Cardiac muscle cell (in vitro differentiated cells and primary cell): ENCODE measurements at regions not wholly inside any gene's neighbourhood (a gene's known extent, or its start where the extent isn't known, plus 50 kb on each side); places are given as distances from the start of the nearest gene placed in this dataset.

Experiments
- DNase-seq, 2 donors: peaks; one replicate each; pipeline versions ENCODE4 v3.0.0 to v3.0.0-alpha.2; 2010 to 2017; ENCODE audit warnings: low read depth in 1 of 2, low spot score in 1 of 2
- H3K27ac ChIP-seq: fragments of 200-600 bp; sonication (generic); 2 replicates; pipeline ENCODE4 v1.5.1; 2016
- H3K27me3 ChIP-seq: fragments of 200-600 bp; sonication (generic); 2 replicates; pipeline ENCODE4 v1.6.0; 2016; ENCODE audit warnings: control low read depth
- H3K36me3 ChIP-seq: fragments of 200-600 bp; sonication (generic); 2 replicates; pipeline ENCODE4 v1.5.1; 2016; ENCODE audit warnings: control low read depth
- H3K4me1 ChIP-seq: fragments of 200-600 bp; sonication (generic); 2 replicates; pipeline ENCODE4 v1.8.1; 2017; ENCODE audit warnings: low read depth, mild to moderate bottlenecking, mixed run types
- H3K4me3 ChIP-seq: fragments of 200-600 bp; sonication (generic); 2 replicates; pipeline ENCODE4 v1.5.1; 2016; ENCODE audit warnings: mild to moderate bottlenecking
- H3K9me3 ChIP-seq: fragments of 200-600 bp; sonication (generic); 2 replicates; pipeline ENCODE4 v1.5.1; 2017; ENCODE audit warnings: low read depth, mild to moderate bottlenecking, control low read depth
- TF ChIP-seq, protein P1 (sequence below): IDR thresholded peaks from 2 replicates; pipeline ENCODE4 v1.5.1; 2012; ENCODE audit warnings: low read depth, mild to moderate bottlenecking, low read length

GRCh38 chr6:145080651-145081050 is 654.7 kb downstream of the EPM2A start:
- DNase-seq = no peak

GRCh38 chr6:145081677-145082076 is 653.6 kb downstream of the EPM2A start:
- no peak for DNase-seq
- H3K4me3 ChIP-seq = no peak overlapping the region
- no peaks in the 10 kb centered on the region for H3K9me3 ChIP-seq
- TF ChIP-seq, protein P1, sequence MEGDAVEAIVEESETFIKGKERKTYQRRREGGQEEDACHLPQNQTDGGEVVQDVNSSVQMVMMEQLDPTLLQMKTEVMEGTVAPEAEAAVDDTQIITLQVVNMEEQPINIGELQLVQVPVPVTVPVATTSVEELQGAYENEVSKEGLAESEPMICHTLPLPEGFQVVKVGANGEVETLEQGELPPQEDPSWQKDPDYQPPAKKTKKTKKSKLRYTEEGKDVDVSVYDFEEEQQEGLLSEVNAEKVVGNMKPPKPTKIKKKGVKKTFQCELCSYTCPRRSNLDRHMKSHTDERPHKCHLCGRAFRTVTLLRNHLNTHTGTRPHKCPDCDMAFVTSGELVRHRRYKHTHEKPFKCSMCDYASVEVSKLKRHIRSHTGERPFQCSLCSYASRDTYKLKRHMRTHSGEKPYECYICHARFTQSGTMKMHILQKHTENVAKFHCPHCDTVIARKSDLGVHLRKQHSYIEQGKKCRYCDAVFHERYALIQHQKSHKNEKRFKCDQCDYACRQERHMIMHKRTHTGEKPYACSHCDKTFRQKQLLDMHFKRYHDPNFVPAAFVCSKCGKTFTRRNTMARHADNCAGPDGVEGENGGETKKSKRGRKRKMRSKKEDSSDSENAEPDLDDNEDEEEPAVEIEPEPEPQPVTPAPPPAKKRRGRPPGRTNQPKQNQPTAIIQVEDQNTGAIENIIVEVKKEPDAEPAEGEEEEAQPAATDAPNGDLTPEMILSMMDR = no peak
- H3K27ac ChIP-seq = no peak overlapping the region
- H3K36me3 ChIP-seq = no peaks in the 10 kb centered on the region
- no peaks in the 10 kb centered on the region for H3K4me1 ChIP-seq
- no peaks in the 10 kb centered on the region for H3K27me3 ChIP-seq

More at GRCh38 chr6:145080651-145081050, 654.7 kb downstream of the EPM2A start:
- no peaks in the 10 kb centered on the region for H3K4me1 ChIP-seq
- H3K27me3 ChIP-seq = no peaks in the 10 kb centered on the region
- no peak overlapping the region for H3K27ac ChIP-seq
- TF ChIP-seq, protein P1 = no peak
- H3K4me3 ChIP-seq = no peak overlapping the region
- no peaks in the 10 kb centered on the region for H3K36me3 ChIP-seq
- H3K9me3 ChIP-seq = no peaks in the 10 kb centered on the region

DNA sequence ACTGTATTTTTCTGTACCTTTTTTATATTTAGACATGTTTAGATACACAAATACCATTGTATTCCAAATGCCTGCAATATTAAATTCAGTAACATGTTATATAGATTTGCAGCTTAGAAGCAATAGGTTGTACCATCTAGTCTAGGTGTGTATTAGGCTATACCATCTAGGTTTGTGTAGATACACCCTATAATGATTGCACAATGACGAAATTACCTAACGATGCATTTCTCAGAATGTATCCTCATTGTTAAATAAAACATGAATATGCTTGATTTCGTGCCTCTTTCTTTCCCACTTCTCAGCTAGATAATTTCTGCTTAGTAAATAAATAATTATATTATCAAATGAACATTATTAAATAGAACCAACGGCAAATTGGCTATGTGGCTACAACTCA is 653.0 kb downstream of the EPM2A start:
- H3K27me3 ChIP-seq = no peaks in the 10 kb centered on the region
- no peaks in the 10 kb centered on the region for H3K9me3 ChIP-seq
- no peaks in the 10 kb centered on the region for H3K36me3 ChIP-seq
- H3K4me3 ChIP-seq = no peak overlapping the region
- no peak for DNase-seq
- TF ChIP-seq, protein P1 = no peak
- H3K27ac ChIP-seq = no peak overlapping the region
- H3K4me1 ChIP-seq = no peaks in the 10 kb centered on the region

DNA sequence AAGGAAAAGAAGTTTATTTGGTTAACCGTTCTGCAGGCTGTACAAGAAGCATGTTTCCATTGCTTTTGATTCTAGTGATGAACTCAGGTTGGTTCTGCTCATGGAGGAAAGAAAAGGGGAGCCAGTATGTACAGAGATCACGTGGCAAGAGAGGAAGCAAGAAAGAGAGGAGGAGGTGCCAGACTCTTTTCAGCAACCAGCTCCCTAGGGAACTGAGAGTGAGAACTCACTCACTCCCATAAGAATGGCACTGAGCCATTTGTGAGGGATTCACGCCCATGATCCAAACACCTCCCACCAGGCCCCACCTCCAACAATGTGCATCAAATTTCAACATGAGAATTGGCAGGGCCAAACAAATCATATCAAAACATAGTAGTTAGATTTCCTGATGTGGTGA is 649.1 kb downstream of the EPM2A start:
- Histone ChIP-seq H3K27me3 (no peaks in the 10 kb centered on the region), H3K4me3 (no peak overlapping the region), H3K36me3 (no peaks in the 10 kb centered on the region), H3K4me1 (no peaks in the 10 kb centered on the region), H3K9me3 (no peaks in the 10 kb centered on the region), H3K27ac (no peak overlapping the region)
- TF ChIP-seq, protein P1 = no peak
- peak in 1 of 2 donors; percentile 82 for DNase-seq

GRCh38 chr6:145087034-145087433 is 648.3 kb downstream of the EPM2A start:
- DNase-seq = no peak
- Histone ChIP-seq H3K9me3 (no peaks in the 10 kb centered on the region), H3K4me1 (no peaks in the 10 kb centered on the region), H3K36me3 (no peaks in the 10 kb centered on the region), H3K27ac (no peak overlapping the region), H3K27me3 (no peaks in the 10 kb centered on the region), H3K4me3 (no peak overlapping the region)
- TF ChIP-seq, protein P1 = no peak
